ENCODE measurements at regions not wholly inside any gene's neighbourhood (a gene's known extent, or its start where the extent isn't known, plus 50 kb on each side); places are given as distances from the start of the nearest gene placed in this dataset.

DNA sequence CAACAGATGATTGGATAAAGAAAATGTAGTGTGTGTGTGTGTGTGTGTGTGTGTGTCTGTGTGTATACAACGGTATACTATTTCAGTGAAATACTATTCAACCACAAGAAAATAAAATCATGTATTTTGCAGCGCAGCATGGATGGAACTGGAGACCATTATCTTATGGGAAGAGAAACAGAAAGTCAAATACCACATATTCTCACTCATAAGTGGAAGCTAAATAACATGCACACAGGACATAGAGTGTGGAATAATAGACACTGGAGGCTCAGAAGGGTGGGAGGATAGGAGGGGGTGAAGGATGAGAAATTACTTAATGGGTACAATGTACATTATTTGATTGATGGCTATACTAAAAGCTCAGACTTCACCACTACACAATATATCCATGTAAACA is 609.1 kb upstream of the SLC39A10 start:
- FAIRE-seq (no peak), DNase-seq (ENCODE audit: insufficient read length) (no peak)
- TF ChIP-seq POLR2AphosphoS5 (IDR thresholded peaks at IDR 0.05; ENCODE audit: low read depth, low read length) = no peak
- TF ChIP-seq TAF1 (IDR thresholded peaks at IDR 0.05; ENCODE audit: borderline replicate concordance, low read depth, low read length) = no peak
- no peak for TF ChIP-seq POLR2A (IDR thresholded peaks at IDR 0.05; ENCODE audit: low read depth, low read length)

DNA sequence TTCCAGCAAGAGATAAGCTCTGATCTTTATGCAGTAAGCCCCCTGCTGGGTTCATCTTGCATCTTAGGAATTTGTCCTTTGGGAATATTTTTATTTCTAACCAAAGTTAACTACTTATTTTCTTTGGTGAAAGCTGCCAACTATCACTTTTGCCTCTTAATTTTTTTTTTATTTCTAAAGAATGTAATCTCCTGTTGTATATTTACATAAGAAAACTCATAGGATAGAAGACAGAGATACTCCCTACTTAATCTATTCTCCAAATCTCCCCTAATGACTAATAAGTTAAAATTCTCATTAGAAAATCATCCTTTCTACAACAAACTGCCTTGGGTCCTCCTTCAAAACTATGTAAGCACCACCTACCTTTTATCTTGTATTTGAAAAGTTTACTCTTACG is 612.2 kb upstream of the SLC39A10 start:
- TF ChIP-seq POLR2A (IDR thresholded peaks at IDR 0.05; ENCODE audit: low read depth, low read length) (no peak), TAF1 (IDR thresholded peaks at IDR 0.05; ENCODE audit: borderline replicate concordance, low read depth, low read length) (no peak), POLR2AphosphoS5 (IDR thresholded peaks at IDR 0.05; ENCODE audit: low read depth, low read length) (no peak)
- FAIRE-seq (no peak), DNase-seq (ENCODE audit: insufficient read length) (no peak)

DNA sequence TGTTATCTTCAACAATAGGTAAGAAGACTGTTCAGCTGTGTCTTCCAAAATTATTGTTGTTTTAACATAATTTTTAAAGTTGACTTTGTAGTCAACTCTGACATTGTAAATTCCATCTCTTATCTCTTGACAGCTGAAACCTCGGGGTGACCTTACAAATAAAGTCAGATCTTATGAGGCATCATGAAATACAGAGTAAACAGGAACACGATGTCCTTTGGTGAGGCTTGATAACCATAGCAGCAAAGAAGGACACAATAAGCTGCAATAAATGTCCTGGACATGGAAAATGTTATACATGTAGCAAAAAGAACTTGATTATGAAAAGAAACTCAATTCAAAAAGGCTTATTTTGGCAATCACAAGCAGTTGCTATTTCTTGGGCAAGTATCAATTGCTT is 618.9 kb upstream of the SLC39A10 start:
- FAIRE-seq (no peak), DNase-seq (ENCODE audit: insufficient read length) (no peak)
- TF ChIP-seq POLR2AphosphoS5 (IDR thresholded peaks at IDR 0.05; ENCODE audit: low read depth, low read length) (no peak), TAF1 (IDR thresholded peaks at IDR 0.05; ENCODE audit: borderline replicate concordance, low read depth, low read length) (no peak)

DNA sequence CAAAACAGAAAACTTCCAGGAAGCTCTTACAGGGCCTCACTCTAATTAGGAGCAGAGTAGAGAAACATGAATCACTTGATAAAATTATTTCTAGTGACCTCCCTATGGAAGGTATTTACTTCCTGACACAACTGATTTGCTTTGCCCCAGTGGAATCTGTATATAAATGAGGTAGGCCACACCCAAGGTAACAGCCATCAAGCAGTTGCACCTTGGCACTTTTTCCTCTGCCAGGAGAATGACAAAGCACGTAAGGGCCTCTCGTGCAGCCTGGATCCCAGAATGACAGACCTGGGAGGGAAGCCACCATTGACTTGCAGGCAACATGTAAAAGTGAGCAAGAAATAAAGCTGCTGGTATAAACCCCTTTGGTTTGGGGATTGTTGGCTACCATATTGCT is 620.0 kb upstream of the SLC39A10 start:
- no peak for TF ChIP-seq POLR2AphosphoS5 (IDR thresholded peaks at IDR 0.05; ENCODE audit: low read depth, low read length)
- no peak for TF ChIP-seq TAF1 (IDR thresholded peaks at IDR 0.05; ENCODE audit: borderline replicate concordance, low read depth, low read length)
- TF ChIP-seq POLR2A (IDR thresholded peaks at IDR 0.05; ENCODE audit: low read depth, low read length) = no peak
- no peak for FAIRE-seq
- DNase-seq (ENCODE audit: insufficient read length) = no peak

DNA sequence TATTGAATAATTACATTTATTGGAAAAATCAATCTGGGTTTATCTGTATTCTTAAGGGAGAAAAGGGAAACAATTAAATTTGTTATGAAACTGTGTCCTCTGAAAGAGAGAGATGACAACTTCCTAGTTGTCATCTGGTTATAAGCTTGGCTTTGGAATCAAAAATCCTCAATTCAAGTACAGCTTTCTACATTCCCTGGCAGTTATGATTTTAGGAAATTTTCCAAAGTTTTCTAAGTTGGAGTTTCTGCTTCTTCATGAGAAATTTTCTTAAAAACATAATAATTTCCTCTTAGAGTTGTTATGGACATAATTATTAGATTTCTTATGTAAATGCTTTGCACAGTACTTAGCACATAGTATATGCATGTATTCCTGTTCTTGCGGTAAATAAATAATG is 625.6 kb upstream of the SLC39A10 start:
- FAIRE-seq = no peak
- TF ChIP-seq TAF1 (IDR thresholded peaks at IDR 0.05; ENCODE audit: borderline replicate concordance, low read depth, low read length) (no peak), POLR2AphosphoS5 (IDR thresholded peaks at IDR 0.05; ENCODE audit: low read depth, low read length) (no peak), POLR2A (IDR thresholded peaks at IDR 0.05; ENCODE audit: low read depth, low read length) (no peak)
- no peak for DNase-seq (ENCODE audit: insufficient read length)

DNA sequence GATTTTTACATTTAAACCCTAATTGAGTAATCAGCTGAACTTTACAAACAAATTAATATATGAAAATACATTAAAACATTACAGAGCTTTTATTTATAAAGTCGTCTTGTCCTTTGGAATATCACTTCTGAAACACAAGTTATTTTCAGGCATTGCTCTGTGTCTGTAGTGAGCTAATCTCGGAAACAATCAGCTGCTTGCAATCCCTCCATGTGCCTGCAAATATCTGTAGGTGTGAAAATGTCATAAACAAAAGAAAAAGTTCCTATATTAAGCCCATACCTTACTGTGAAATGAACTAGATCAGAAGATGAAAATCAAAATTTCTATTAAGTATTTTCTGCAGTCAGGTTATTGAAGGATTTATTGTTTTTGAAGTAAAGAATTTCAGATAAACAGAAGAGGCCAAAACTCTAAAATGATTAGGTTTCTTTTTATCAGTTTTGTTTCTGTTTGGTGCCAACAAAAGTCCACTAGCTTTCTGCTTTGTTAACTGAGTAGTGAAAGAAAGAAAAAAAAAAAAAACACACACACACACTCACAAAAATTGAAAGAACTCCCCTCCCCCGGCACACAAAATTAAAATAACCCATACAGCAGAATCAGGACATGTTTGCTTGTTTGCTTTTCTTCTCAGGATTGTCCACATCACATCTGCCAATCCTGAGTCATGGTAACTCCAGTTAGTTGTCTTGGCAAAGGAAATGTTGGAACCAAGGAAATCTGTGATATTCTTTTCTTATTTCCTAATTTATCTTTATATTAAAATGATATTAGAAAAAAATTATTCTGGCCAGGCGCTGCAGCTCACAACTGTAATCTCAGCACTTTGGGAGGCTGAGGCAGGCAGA is 627.0 kb upstream of the SLC39A10 start:
- TF ChIP-seq POLR2A (IDR thresholded peaks at IDR 0.05; ENCODE audit: low read depth, low read length) (no peak), TAF1 (IDR thresholded peaks at IDR 0.05; ENCODE audit: borderline replicate concordance, low read depth, low read length) (no peak), POLR2AphosphoS5 (IDR thresholded peaks at IDR 0.05; ENCODE audit: low read depth, low read length) (no peak)
- no peak for DNase-seq (ENCODE audit: insufficient read length)
- FAIRE-seq = no peak

DNA sequence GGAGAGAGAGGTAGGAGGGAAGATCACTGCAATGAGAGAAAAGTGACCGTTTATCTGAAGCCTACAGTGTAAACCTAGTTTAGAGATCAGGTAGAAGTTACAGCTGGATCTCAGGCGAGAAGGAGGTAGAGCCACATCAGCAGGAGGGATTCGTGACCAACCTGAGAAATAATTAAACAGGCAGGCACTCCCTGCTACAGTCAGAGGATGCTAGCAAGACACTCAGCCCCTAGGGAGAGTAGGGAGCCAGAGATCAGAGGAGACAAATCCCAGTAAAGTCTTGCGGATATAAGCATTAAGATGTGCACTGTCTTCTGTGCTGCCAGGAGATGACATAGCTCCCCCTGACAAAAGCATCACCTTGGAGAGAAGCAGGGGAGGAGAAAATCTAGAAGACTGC is 629.1 kb upstream of the SLC39A10 start:
- TF ChIP-seq POLR2A (IDR thresholded peaks at IDR 0.05; ENCODE audit: low read depth, low read length) (no peak), TAF1 (IDR thresholded peaks at IDR 0.05; ENCODE audit: borderline replicate concordance, low read depth, low read length) (no peak), POLR2AphosphoS5 (IDR thresholded peaks at IDR 0.05; ENCODE audit: low read depth, low read length) (no peak)
- DNase-seq (ENCODE audit: insufficient read length) (no peak), FAIRE-seq (no peak)

DNA sequence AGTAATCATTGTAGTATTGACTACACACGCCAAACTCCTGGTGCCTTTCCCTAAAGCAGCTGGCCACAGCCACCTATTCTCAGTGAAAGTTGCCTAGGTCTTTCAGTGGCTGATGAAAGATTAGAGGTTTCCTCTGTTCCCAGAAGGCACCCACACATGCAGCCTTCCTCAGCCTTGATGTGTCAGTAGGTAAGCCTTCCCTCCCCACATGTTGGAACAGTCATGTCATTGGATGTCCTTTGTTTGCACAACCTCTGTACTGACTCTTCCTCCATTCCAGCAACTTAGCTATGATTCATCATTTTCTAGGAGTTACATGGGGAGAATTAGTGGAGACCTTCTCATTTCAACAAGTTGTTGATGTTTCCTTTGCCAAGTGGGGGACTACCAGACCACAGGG is 630.8 kb upstream of the SLC39A10 start:
- no peak for FAIRE-seq
- DNase-seq (ENCODE audit: insufficient read length) = no peak
- TF ChIP-seq TAF1 (IDR thresholded peaks at IDR 0.05; ENCODE audit: borderline replicate concordance, low read depth, low read length) = no peak
- no peak for TF ChIP-seq POLR2AphosphoS5 (IDR thresholded peaks at IDR 0.05; ENCODE audit: low read depth, low read length)
- TF ChIP-seq POLR2A (IDR thresholded peaks at IDR 0.05; ENCODE audit: low read depth, low read length) = no peak

DNA sequence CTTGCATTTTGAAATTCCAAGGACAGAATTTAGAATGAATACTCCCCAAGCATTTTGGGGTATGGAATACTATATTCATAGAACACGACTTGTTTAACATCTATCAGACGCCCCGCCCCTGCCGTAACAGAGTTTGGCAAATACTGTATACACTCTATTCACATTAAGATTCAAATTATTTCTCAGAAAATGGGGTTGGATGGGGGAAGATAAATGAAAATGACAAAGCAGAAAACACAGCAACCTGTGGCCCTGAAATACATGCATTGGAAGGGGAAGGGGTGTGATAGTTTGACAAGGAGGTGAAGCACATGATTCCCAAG is 634.6 kb upstream of the SLC39A10 start:
- TF ChIP-seq POLR2AphosphoS5 (IDR thresholded peaks at IDR 0.05; ENCODE audit: low read depth, low read length) = no peak
- no peak for TF ChIP-seq POLR2A (IDR thresholded peaks at IDR 0.05; ENCODE audit: low read depth, low read length)
- TF ChIP-seq TAF1 (IDR thresholded peaks at IDR 0.05; ENCODE audit: borderline replicate concordance, low read depth, low read length) = no peak
- DNase-seq (ENCODE audit: insufficient read length) = no peak
- no peak for FAIRE-seq

DNA sequence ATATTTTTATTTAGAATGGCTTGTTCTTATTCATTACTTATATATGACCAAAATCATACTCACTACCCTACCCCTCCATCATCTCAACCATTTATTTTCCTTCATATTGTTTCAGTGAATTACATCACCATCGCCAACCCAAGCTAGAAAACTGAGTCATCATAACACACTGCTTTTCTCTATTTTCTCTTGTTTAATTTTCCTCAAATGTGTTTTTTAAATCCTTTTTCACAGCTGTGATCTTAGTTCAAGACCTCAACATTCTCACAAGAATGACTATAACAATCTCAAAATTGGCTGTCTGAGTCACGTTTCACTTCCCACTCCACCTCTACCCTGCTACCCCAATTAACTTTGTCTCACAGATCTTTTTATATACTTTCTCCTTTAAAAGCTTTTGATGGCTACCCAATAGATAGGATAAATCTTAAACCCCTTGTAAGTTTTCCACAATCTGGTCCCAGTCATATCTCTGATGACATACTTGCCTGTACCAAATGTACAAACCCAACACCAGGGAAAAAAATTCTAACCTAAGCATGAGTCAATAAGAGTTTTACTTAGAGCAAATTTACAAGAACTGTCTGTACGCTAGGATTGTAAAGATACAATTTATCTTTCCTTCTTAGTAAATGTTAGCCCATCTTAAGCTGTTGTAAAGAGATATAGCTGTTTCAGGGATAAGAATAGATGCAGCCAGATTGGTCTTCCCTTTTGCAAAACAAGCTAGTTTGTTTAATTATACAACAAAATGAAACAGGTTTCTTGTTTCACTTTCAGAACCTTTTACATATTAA is 635.1 kb upstream of the SLC39A10 start:
- TF ChIP-seq POLR2A (IDR thresholded peaks at IDR 0.05; ENCODE audit: low read depth, low read length) = no peak
- no peak for TF ChIP-seq TAF1 (IDR thresholded peaks at IDR 0.05; ENCODE audit: borderline replicate concordance, low read depth, low read length)
- no peak for TF ChIP-seq POLR2AphosphoS5 (IDR thresholded peaks at IDR 0.05; ENCODE audit: low read depth, low read length)
- DNase-seq (ENCODE audit: insufficient read length) (no peak), FAIRE-seq (no peak)

DNA sequence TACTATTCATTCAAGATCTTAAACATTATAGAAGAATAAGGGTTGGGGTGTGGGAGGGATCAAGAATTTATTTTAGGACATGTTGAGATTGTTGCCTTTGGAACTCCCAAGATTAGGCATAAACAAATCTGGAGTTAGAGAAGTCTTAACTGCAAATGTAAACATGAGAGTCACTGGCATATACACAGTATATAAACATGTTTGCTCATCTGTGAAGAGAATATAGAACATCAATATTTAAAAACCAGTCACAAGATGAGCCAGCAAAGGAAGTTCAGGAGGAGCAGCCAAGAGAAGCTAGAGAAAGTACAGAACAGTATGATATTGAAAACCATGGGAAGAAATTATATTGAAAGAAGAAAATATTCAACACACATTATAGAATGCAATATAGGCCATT is 638.6 kb upstream of the SLC39A10 start:
- TF ChIP-seq POLR2A (IDR thresholded peaks at IDR 0.05; ENCODE audit: low read depth, low read length) = no peak
- no peak for TF ChIP-seq POLR2AphosphoS5 (IDR thresholded peaks at IDR 0.05; ENCODE audit: low read depth, low read length)
- TF ChIP-seq TAF1 (IDR thresholded peaks at IDR 0.05; ENCODE audit: borderline replicate concordance, low read depth, low read length) = no peak
- DNase-seq (ENCODE audit: insufficient read length) (no peak), FAIRE-seq (no peak)

DNA sequence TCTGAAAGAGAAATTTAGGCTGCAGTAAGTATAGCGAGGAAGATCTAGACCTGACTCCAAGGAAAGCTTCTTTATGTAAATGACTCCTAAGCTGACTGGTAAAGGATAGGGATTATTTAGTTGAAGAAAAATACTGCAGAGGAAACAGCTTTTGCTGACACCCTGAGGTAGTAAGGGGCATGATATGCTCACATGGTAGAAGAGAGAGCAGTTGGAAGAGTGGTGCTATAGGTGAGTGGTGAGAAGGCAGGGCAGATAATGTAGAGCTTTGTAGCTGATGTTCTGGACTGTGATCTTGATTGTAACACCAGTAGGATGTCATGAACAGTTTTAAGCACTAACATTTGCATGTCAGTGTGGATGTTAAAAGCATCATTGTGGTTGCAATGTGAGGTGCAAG is 639.1 kb upstream of the SLC39A10 start:
- no peak for DNase-seq (ENCODE audit: insufficient read length)
- TF ChIP-seq TAF1 (IDR thresholded peaks at IDR 0.05; ENCODE audit: borderline replicate concordance, low read depth, low read length) = no peak
- TF ChIP-seq POLR2AphosphoS5 (IDR thresholded peaks at IDR 0.05; ENCODE audit: low read depth, low read length) = no peak
- TF ChIP-seq POLR2A (IDR thresholded peaks at IDR 0.05; ENCODE audit: low read depth, low read length) = no peak
- FAIRE-seq = no peak

All from GM12892 (cell line).